Neutrophil (primary cell): ENCODE measurements at regions not wholly inside any gene's neighbourhood (a gene's known extent, or its start where the extent isn't known, plus 50 kb on each side); places are given as distances from the start of the nearest gene placed in this dataset.

Experiments used
- H3K27ac ChIP-seq: fragments of 200-600 bp; sonication (generic); 2 replicates; pipeline ENCODE4 v1.5.1; 2016; ENCODE audit warnings: mild to moderate bottlenecking, moderate library complexity
- H3K27me3 ChIP-seq: fragments of 200-600 bp; sonication (generic); 2 replicates; pipeline ENCODE4 v1.6.0; 2016; ENCODE audit warnings: mild to moderate bottlenecking
- H3K36me3 ChIP-seq: fragments of 200-600 bp; sonication (generic); 2 replicates; pipeline ENCODE4 v1.5.1; 2017
- H3K4me1 ChIP-seq, 2 experiments: fragments of 200-600 bp in 1 of 2; sonication (generic) in 1 of 2; 1 replicate in 1 of 2; 2 replicates in 1 of 2; pipeline versions ENCODE4 v1.5.1 to v1.6.1; 2013 to 2016; ENCODE audit warnings: low read depth in 1 of 2, low read length in 1 of 2, mild to moderate bottlenecking in 1 of 2, moderate library complexity in 1 of 2; ENCODE audit not compliant: control insufficient read depth in 1 of 2, insufficient read depth in 1 of 2
- H3K4me3 ChIP-seq, 2 experiments: fragments of 200-600 bp in 1 of 2; sonication (generic) in 1 of 2; 1 replicate in 1 of 2; 2 replicates in 1 of 2; pipeline ENCODE4 v1.5.1; 2013 to 2016; ENCODE audit warnings: low read depth in 1 of 2, low read length in 1 of 2, mild to moderate bottlenecking in 1 of 2, moderate library complexity in 1 of 2
- H3K9me3 ChIP-seq: fragments of 200-600 bp; sonication (generic); 2 replicates; pipeline ENCODE4 v1.5.1; 2016
- TF ChIP-seq, protein P1 (sequence below): fragments of 200-600 bp; sonication (generic); IDR thresholded peaks from 2 replicates; pipeline ENCODE4 v1.5.1; 2016; ENCODE audit warnings: antibody characterized with exemption

DNA sequence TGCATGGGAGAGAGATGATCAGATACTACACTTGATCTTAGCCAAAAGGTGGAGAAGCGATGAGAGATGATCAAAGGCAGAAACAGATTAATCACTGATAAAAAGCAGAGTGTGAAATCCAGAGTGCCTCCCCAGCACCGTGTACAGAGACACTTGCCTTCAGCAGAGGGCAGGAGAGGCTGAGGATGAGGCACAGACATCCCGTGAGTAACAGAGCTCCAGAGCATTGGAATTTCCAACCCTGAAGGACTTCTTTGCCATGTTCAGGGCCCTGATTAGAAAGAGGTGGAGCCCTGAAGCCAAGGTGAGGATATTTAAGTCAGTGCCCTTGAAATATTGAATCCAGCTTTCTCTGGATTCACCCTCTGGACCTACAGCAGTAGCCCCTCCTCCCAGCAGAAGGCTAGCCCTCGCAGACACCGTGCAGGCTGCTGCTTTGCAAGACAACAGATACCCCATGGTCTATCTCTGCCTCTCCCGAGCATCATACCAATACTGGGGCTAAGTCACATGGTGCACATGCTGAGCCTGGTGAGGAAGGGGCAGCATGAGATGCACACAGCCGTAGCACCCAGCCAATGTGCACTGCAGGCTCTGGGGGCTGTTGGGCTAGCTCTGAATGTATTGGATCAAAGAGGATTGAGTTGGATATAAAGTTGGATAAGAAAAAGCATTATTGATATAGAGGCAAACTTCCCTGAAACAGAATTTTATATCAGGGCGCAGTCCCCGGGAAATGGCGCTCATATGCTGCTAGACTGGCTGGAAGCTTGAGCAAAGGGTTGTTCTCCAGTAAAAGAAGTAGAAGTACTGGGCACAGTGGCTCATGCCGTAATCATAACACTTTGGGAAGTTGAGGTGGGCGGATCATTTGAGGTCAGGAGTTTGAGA is 200.3 kb upstream of the B3GAT1 start:
- no peaks in the 10 kb centered on the region for H3K4me1 ChIP-seq
- H3K9me3 ChIP-seq: no peaks in the 10 kb centered on the region
- H3K36me3 ChIP-seq: no peaks in the 10 kb centered on the region
- H3K27ac ChIP-seq: no peak overlapping the region
- H3K27me3 ChIP-seq: no peaks in the 10 kb centered on the region
- TF ChIP-seq, protein P1, sequence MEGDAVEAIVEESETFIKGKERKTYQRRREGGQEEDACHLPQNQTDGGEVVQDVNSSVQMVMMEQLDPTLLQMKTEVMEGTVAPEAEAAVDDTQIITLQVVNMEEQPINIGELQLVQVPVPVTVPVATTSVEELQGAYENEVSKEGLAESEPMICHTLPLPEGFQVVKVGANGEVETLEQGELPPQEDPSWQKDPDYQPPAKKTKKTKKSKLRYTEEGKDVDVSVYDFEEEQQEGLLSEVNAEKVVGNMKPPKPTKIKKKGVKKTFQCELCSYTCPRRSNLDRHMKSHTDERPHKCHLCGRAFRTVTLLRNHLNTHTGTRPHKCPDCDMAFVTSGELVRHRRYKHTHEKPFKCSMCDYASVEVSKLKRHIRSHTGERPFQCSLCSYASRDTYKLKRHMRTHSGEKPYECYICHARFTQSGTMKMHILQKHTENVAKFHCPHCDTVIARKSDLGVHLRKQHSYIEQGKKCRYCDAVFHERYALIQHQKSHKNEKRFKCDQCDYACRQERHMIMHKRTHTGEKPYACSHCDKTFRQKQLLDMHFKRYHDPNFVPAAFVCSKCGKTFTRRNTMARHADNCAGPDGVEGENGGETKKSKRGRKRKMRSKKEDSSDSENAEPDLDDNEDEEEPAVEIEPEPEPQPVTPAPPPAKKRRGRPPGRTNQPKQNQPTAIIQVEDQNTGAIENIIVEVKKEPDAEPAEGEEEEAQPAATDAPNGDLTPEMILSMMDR: no peak
- H3K4me3 ChIP-seq: no peak overlapping the region

DNA sequence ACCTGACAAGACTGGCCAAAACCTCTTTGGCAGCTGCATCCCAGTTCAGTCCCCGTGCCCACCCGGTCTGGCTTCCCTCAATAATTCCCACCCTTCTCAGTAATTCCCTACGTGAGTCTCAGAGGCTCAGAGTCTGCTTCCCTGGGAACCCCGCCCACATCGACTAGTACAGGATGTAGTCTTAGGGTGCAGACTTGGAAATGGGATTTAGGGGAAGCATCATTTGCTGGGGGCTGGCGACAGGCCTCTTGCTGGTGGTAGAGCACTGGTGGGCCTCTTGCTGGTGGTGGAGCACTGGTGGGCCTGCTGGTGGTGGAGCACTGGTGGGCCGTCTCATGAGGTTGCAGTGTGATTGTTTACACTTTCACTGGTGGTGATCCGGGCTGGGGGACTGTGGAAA is 199.5 kb upstream of the B3GAT1 start:
- TF ChIP-seq, protein P1: no peak
- Histone ChIP-seq H3K4me1 (no peaks in the 10 kb centered on the region), H3K36me3 (no peaks in the 10 kb centered on the region), H3K9me3 (no peaks in the 10 kb centered on the region), H3K4me3 (no peak overlapping the region), H3K27ac (no peak overlapping the region), H3K27me3 (no peaks in the 10 kb centered on the region)

DNA sequence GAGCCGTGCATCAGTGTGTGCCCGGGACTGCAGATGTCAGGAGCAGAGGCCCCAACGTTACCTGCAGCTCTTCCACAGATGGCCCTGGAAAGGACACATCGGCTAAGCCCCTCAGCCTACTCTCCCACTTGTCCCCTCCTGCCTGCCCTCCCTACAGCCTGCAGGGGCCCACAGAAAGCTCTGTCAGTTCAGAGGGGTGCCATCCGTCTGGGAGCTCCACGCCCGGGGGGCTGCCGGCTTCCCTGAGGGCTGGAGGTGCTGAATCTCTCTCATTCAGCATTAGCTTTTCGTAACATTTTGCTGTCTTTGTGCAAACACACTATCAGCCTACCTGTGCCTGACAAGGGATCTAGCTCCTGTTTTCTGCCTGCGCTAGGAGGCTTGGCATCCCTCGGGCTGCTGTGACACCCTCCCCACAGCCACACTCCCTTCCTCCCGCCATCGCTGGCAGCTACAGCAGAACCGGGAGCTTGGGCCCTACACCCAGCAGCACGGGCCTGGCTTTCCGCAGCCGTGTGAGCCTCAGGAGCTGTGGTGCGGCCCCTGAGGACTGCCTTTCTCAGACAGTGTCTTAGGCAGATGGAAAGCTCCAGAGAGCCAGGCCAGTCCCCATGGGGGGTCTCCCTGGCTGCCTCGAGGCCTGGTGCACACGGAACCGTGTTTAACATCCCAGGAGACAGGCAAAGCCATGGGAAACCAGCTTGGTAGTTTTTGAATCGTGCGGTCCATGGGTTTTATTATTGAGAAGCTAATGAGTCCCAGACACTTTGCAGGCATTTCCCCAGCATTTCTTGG is 198.3 kb upstream of the B3GAT1 start:
- H3K4me3 ChIP-seq: no peak overlapping the region
- TF ChIP-seq, protein P1: no peak
- no peaks in the 10 kb centered on the region for H3K9me3 ChIP-seq
- no peaks in the 10 kb centered on the region for H3K4me1 ChIP-seq
- no peak overlapping the region for H3K27ac ChIP-seq
- H3K27me3 ChIP-seq: no peaks in the 10 kb centered on the region
- H3K36me3 ChIP-seq: no peaks in the 10 kb centered on the region

DNA sequence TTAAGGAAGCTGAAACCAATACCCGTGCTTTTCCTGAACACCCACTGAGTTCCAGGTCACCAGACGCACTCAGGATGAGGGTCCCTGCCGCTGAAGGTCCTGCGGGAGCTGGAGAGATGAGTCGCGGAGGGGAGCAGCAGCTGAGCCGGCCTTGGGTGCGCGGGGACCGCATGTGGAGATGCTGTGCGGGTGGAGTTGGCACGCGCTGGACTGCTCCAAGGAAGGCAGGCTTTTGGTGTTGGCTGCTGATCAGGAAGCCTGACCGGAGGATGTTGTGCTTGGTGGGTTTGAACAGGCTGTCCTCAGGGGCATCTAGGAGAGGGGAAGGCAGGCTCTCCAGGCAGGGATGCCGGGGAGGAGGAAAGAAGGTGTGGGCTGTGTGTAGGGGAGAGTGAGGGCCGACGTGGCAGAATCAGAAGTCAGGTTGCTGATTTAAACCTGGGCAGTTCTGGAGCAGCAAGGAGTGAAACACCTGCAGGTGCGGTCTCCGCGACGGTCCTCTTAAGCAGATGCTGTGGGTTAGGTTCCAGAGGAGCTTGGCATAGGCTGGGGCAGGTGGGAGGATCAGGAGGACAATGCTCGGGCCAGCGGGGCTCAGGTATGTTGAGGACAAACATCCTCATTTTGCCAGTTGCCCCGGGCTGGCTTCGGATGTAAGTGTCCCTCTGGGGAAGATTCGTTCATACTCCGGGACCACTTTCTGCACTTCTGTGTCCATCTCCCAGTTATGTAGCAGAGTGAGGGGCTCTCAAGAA is 197.5 kb upstream of the B3GAT1 start:
- TF ChIP-seq, protein P1: no peak
- no peaks in the 10 kb centered on the region for H3K27me3 ChIP-seq
- H3K4me1 ChIP-seq: no peaks in the 10 kb centered on the region
- H3K36me3 ChIP-seq: no peaks in the 10 kb centered on the region
- no peak overlapping the region for H3K4me3 ChIP-seq
- H3K27ac ChIP-seq: no peak overlapping the region
- no peaks in the 10 kb centered on the region for H3K9me3 ChIP-seq

DNA sequence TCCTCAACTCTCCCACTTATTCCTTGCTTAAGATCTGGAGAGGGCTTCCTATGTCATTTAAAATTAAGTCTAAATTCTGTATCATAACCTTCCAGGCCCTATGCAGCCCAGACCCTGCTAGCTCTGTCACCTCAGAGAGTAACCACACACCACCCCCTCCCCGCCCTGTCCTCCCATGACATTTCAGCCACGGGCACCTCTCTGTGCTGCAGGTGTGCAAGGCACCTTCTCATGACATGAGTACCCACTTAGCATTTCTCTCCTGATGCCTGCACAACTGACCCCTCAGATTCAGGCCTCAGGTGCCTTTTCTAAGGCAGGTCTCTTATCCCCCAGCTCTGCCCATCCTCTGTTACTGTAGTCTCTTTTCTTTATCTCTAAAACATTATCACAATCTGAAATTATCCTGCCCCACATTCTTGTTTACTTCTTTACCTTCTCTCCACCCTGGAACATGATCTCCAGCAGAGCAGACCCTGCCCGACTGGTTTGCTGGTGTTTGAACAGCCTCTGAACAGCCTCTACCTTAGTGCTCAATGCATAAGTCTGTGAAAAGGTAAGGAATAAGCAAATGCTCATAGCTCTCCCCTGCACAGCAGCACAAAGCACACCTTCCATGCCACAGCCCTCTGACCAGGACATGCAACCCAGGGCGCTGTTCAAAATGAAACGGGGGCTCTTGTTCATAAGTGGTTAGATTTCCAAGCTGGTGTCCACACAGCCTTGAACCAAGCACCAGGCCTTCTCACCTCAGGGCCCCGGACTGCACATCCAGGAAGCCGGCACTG is 196.1 kb upstream of the B3GAT1 start:
- Histone ChIP-seq H3K27me3 (no peaks in the 10 kb centered on the region), H3K27ac (no peak overlapping the region), H3K4me3 (no peak overlapping the region), H3K9me3 (no peaks in the 10 kb centered on the region), H3K36me3 (no peaks in the 10 kb centered on the region), H3K4me1 (no peaks in the 10 kb centered on the region)
- TF ChIP-seq, protein P1: no peak
